ENCODE measurements at regions not wholly inside any gene's neighbourhood (a gene's known extent, or its start where the extent isn't known, plus 50 kb on each side); places are given as distances from the start of the nearest gene placed in this dataset.

- Histone ChIP-seq H3K23ac (ENCODE audit: low read depth, low read length, poor library complexity) (no peak overlapping the region), H2BK120ac (ENCODE audit: low read depth, low read length) (no peak overlapping the region), H2AFZ (ENCODE audit: low read length) (no peak overlapping the region), H4K91ac (ENCODE audit: low read depth, low read length, poor library complexity) (no peak overlapping the region), H3K4me1 (ENCODE audit: control insufficient read depth in 2 of 2, insufficient read depth in 1 of 2, low read depth in 1 of 2, low read length in 2 of 2) (no peaks in the 10 kb centered on the region), H3K4ac (ENCODE audit: low read length) (no peak overlapping the region), H2BK5ac (ENCODE audit: low read length) (no peak overlapping the region), H3K36me3 (replicated peaks in 1 of 2; ENCODE audit: control insufficient read depth in 2 of 2, insufficient read depth in 2 of 2, low read length in 2 of 2) (no peaks in the 10 kb centered on the region), H2BK15ac (ENCODE audit: low read length) (no peak overlapping the region), H3K27me3 (ENCODE audit: control insufficient read depth in 3 of 3, insufficient read depth in 3 of 3, low read depth in 1 of 3, low read length in 3 of 3) (no peaks in the 10 kb centered on the region), H3K4me3 (ENCODE audit: low read length in 2 of 2) (no peak overlapping the region), H2AK5ac (ENCODE audit: low read depth, low read length) (no peak overlapping the region), H3K79me1 (ENCODE audit: low read depth, low read length) (no peaks in the 10 kb centered on the region), H4K8ac (ENCODE audit: low read depth, low read length) (no peak overlapping the region), H3K18ac (ENCODE audit: low read length) (no peak overlapping the region), H3K4me2 (ENCODE audit: insufficient read depth, low read length, poor library complexity, severe bottlenecking) (no peak overlapping the region), H3K9ac (ENCODE audit: low read depth, low read length, poor library complexity) (no peak overlapping the region), H3K27ac (replicated peaks; ENCODE audit: low read length) (no peak overlapping the region), H2BK12ac (ENCODE audit: low read length) (no peak overlapping the region), H3K14ac (ENCODE audit: low read length) (no peak overlapping the region), H3K9me3 (replicated peaks in 1 of 2; ENCODE audit: control insufficient read depth in 2 of 2, insufficient read depth in 1 of 2, low read depth in 1 of 2, low read length in 2 of 2) (no peaks in the 10 kb centered on the region)
- WGBS, 2 donors (ENCODE audit: extremely low coverage in 2 of 2, insufficient read length in 2 of 2, insufficient replicate concordance in 1 of 2) = no CpG with 5 or more reads among the region's 4 CpGs
- no peak for DNase-seq (ENCODE audit: low spot score)
These were observed 383.8 kb upstream of the TUSC1 start for GRCh38 chr9:26061948-26062575.

GRCh38 chr9:26058111-26058895, 380.1 kb upstream of the TUSC1 start:
- H3K4me1 ChIP-seq (ENCODE audit: control insufficient read depth in 2 of 2, insufficient read depth in 1 of 2, low read depth in 1 of 2, low read length in 2 of 2) = no peaks in the 10 kb centered on the region
- no peak overlapping the region for H3K18ac ChIP-seq (ENCODE audit: low read length)
- H2BK12ac ChIP-seq (ENCODE audit: low read length) = no peak overlapping the region
- no peak overlapping the region for H2BK15ac ChIP-seq (ENCODE audit: low read length)
- H3K27me3 ChIP-seq (ENCODE audit: control insufficient read depth in 3 of 3, insufficient read depth in 3 of 3, low read depth in 1 of 3, low read length in 3 of 3) = no peaks in the 10 kb centered on the region
- no peak overlapping the region for H2BK5ac ChIP-seq (ENCODE audit: low read length)
- no peak overlapping the region for H3K23ac ChIP-seq (ENCODE audit: low read depth, low read length, poor library complexity)
- no peaks in the 10 kb centered on the region for H3K9me3 ChIP-seq (replicated peaks in 1 of 2; ENCODE audit: control insufficient read depth in 2 of 2, insufficient read depth in 1 of 2, low read depth in 1 of 2, low read length in 2 of 2)
- no peak overlapping the region for H3K4ac ChIP-seq (ENCODE audit: low read length)
- H3K14ac ChIP-seq (ENCODE audit: low read length) = no peak overlapping the region
- H3K9ac ChIP-seq (ENCODE audit: low read depth, low read length, poor library complexity) = no peak overlapping the region
- WGBS, 2 donors (ENCODE audit: extremely low coverage in 2 of 2, insufficient read length in 2 of 2, insufficient replicate concordance in 1 of 2) = no CpG with 5 or more reads among the region's 1 CpG
- H2AK5ac ChIP-seq (ENCODE audit: low read depth, low read length) = no peak overlapping the region
- H3K4me2 ChIP-seq (ENCODE audit: insufficient read depth, low read length, poor library complexity, severe bottlenecking) = no peak overlapping the region
- no peak overlapping the region for H2BK120ac ChIP-seq (ENCODE audit: low read depth, low read length)
- H3K4me3 ChIP-seq (ENCODE audit: low read length in 2 of 2) = no peak overlapping the region
- no peak overlapping the region for H3K27ac ChIP-seq (replicated peaks; ENCODE audit: low read length)
- H2AFZ ChIP-seq (ENCODE audit: low read length) = no peak overlapping the region
- no peak overlapping the region for H4K8ac ChIP-seq (ENCODE audit: low read depth, low read length)
- DNase-seq (ENCODE audit: low spot score) = no peak
- H3K36me3 ChIP-seq (replicated peaks in 1 of 2; ENCODE audit: control insufficient read depth in 2 of 2, insufficient read depth in 2 of 2, low read length in 2 of 2) = no peaks in the 10 kb centered on the region
- no peaks in the 10 kb centered on the region for H3K79me1 ChIP-seq (ENCODE audit: low read depth, low read length)
- no peak overlapping the region for H4K91ac ChIP-seq (ENCODE audit: low read depth, low read length, poor library complexity)

GRCh38 chr9:26057050-26057449, 378.8 kb upstream of the TUSC1 start:
- Histone ChIP-seq H4K8ac (ENCODE audit: low read depth, low read length) (no peak overlapping the region), H3K23ac (ENCODE audit: low read depth, low read length, poor library complexity) (no peak overlapping the region), H3K36me3 (replicated peaks in 1 of 2; ENCODE audit: control insufficient read depth in 2 of 2, insufficient read depth in 2 of 2, low read length in 2 of 2) (no peaks in the 10 kb centered on the region), H3K9me3 (replicated peaks in 1 of 2; ENCODE audit: control insufficient read depth in 2 of 2, insufficient read depth in 1 of 2, low read depth in 1 of 2, low read length in 2 of 2) (no peaks in the 10 kb centered on the region), H3K4me1 (ENCODE audit: control insufficient read depth in 2 of 2, insufficient read depth in 1 of 2, low read depth in 1 of 2, low read length in 2 of 2) (no peaks in the 10 kb centered on the region), H3K4me2 (ENCODE audit: insufficient read depth, low read length, poor library complexity, severe bottlenecking) (no peak overlapping the region), H4K91ac (ENCODE audit: low read depth, low read length, poor library complexity) (no peak overlapping the region), H3K14ac (ENCODE audit: low read length) (no peak overlapping the region), H3K4ac (ENCODE audit: low read length) (no peak overlapping the region), H3K27ac (replicated peaks; ENCODE audit: low read length) (no peak overlapping the region), H2AFZ (ENCODE audit: low read length) (no peak overlapping the region), H2BK5ac (ENCODE audit: low read length) (no peak overlapping the region), H3K9ac (ENCODE audit: low read depth, low read length, poor library complexity) (no peak overlapping the region), H2AK5ac (ENCODE audit: low read depth, low read length) (no peak overlapping the region), H3K79me1 (ENCODE audit: low read depth, low read length) (no peaks in the 10 kb centered on the region), H2BK15ac (ENCODE audit: low read length) (no peak overlapping the region), H3K4me3 (ENCODE audit: low read length in 2 of 2) (no peak overlapping the region), H3K18ac (ENCODE audit: low read length) (no peak overlapping the region), H2BK120ac (ENCODE audit: low read depth, low read length) (no peak overlapping the region), H2BK12ac (ENCODE audit: low read length) (no peak overlapping the region), H3K27me3 (ENCODE audit: control insufficient read depth in 3 of 3, insufficient read depth in 3 of 3, low read depth in 1 of 3, low read length in 3 of 3) (no peaks in the 10 kb centered on the region)
- DNase-seq (ENCODE audit: low spot score) = no peak
- WGBS, 2 donors (ENCODE audit: extremely low coverage in 2 of 2, insufficient read length in 2 of 2, insufficient replicate concordance in 1 of 2) = no CpG with 5 or more reads among the region's 3 CpGs

GRCh38 chr9:26054600-26055520, 376.6 kb upstream of the TUSC1 start:
- Histone ChIP-seq H3K4me1 (ENCODE audit: control insufficient read depth in 2 of 2, insufficient read depth in 1 of 2, low read depth in 1 of 2, low read length in 2 of 2) (no peaks in the 10 kb centered on the region), H3K9me3 (replicated peaks in 1 of 2; ENCODE audit: control insufficient read depth in 2 of 2, insufficient read depth in 1 of 2, low read depth in 1 of 2, low read length in 2 of 2) (no peaks in the 10 kb centered on the region), H3K18ac (ENCODE audit: low read length) (no peak overlapping the region), H3K23ac (ENCODE audit: low read depth, low read length, poor library complexity) (no peak overlapping the region), H2AFZ (ENCODE audit: low read length) (no peak overlapping the region), H3K27ac (replicated peaks; ENCODE audit: low read length) (no peak overlapping the region), H3K4ac (ENCODE audit: low read length) (no peak overlapping the region), H2BK5ac (ENCODE audit: low read length) (no peak overlapping the region), H4K8ac (ENCODE audit: low read depth, low read length) (no peak overlapping the region), H2BK15ac (ENCODE audit: low read length) (no peak overlapping the region), H3K79me1 (ENCODE audit: low read depth, low read length) (no peaks in the 10 kb centered on the region), H2AK5ac (ENCODE audit: low read depth, low read length) (no peak overlapping the region), H2BK12ac (ENCODE audit: low read length) (no peak overlapping the region), H3K4me3 (ENCODE audit: low read length in 2 of 2) (no peak overlapping the region), H2BK120ac (ENCODE audit: low read depth, low read length) (no peak overlapping the region), H3K9ac (ENCODE audit: low read depth, low read length, poor library complexity) (no peak overlapping the region), H3K4me2 (ENCODE audit: insufficient read depth, low read length, poor library complexity, severe bottlenecking) (no peak overlapping the region), H4K91ac (ENCODE audit: low read depth, low read length, poor library complexity) (no peak overlapping the region), H3K27me3 (ENCODE audit: control insufficient read depth in 3 of 3, insufficient read depth in 3 of 3, low read depth in 1 of 3, low read length in 3 of 3) (no peaks in the 10 kb centered on the region), H3K14ac (ENCODE audit: low read length) (no peak overlapping the region), H3K36me3 (replicated peaks in 1 of 2; ENCODE audit: control insufficient read depth in 2 of 2, insufficient read depth in 2 of 2, low read length in 2 of 2) (no peaks in the 10 kb centered on the region)
- DNase-seq (ENCODE audit: low spot score) = no peak
- WGBS, 2 donors (ENCODE audit: extremely low coverage in 2 of 2, insufficient read length in 2 of 2, insufficient replicate concordance in 1 of 2) = no CpG with 5 or more reads among the region's 4 CpGs

All from neuronal stem cell (in vitro differentiated cells).